ENCODE measurements at regions not wholly inside any gene's neighbourhood (a gene's known extent, or its start where the extent isn't known, plus 50 kb on each side); places are given as distances from the start of the nearest gene placed in this dataset.

DNA sequence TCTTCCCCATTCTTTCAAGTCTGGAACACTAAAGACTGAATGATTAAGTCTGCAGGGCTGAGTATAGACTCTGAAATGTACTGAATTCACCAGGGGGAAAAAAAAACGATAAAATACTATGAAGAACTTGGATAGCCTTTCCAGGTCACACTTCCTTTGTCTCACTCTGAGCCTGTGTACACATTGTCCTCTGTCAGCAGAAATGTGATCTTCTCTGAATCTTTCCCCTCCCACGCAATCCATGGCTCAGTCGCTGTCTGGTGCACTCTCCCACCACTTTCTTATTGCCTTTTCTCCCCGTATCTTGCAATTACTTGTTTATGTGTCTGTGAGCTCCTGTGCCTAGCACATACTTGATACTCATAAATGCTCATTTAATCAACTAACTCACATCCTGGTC is 212.6 kb upstream of the RSPO3 start:
- Histone ChIP-seq H3K9ac (ENCODE audit: low read length) (no peak overlapping the region), H3K9me2 (ENCODE audit: insufficient read depth) (no peaks in the 10 kb centered on the region), H3K4me3 (replicated peaks in 1 of 2; ENCODE audit: low read depth in 1 of 2, low read length in 2 of 2) (no peak overlapping the region), H3K79me2 (ENCODE audit: insufficient read depth, low read length) (no peaks in the 10 kb centered on the region), H3K4me1 (ENCODE audit: control insufficient read depth in 1 of 2, insufficient read depth in 2 of 2, low read length in 2 of 2) (no peaks in the 10 kb centered on the region), H2AFZ (ENCODE audit: low read depth, low read length, poor library complexity, severe bottlenecking) (no peak overlapping the region), H3K9me3 (ENCODE audit: control insufficient read depth in 1 of 2, insufficient read depth in 1 of 2, low read depth in 1 of 2, low read length in 2 of 2) (no peaks in the 10 kb centered on the region), H3K27me3 (ENCODE audit: insufficient read depth, low read length) (peaks cover 33% of the 10 kb centered on the region), H3K27ac (ENCODE audit: low read depth, low read length) (no peak overlapping the region), H3K36me3 (ENCODE audit: control insufficient read depth in 1 of 2, insufficient read depth in 2 of 2, low read length in 2 of 2) (no peaks in the 10 kb centered on the region), H4K20me1 (ENCODE audit: insufficient read depth) (no peaks in the 10 kb centered on the region), H3K4me2 (ENCODE audit: low read length) (no peak overlapping the region)
- DNase-seq (ENCODE audit: low read depth, low spot score) = no peak
- no peak for ATAC-seq
- ChIA-PET RAD21 (ENCODE audit: low non-redundant PET in 1 of 2, low total read pairs in 2 of 2, uncharacterized antibody in 2 of 2, unreplicated experiment in 2 of 2) (no interaction called here), POLR2A (no interaction called here), CTCF (no interaction called here)
- TF ChIP-seq ZNF274 (IDR thresholded peaks at IDR 0.05; ENCODE audit: low read depth, low read length) (no peak), EGR1 (IDR thresholded peaks at IDR 0.05; ENCODE audit: low read depth) (no peak), ELF1 (IDR thresholded peaks at IDR 0.05; ENCODE audit: borderline replicate concordance, low read depth) (no peak), SIN3A (IDR thresholded peaks at IDR 0.05; ENCODE audit: low read depth) (no peak), EZH2phosphoT487 (IDR thresholded peaks at IDR 0.05; ENCODE audit: borderline replicate concordance) (no peak), CBX3 (IDR thresholded peaks at IDR 0.05; ENCODE audit: low read depth) (no peak), FOSL1 (IDR thresholded peaks at IDR 0.05; ENCODE audit: low read depth) (no peak), CEBPB (IDR thresholded peaks at IDR 0.05; ENCODE audit: low read depth) (no peak), EZH2 (IDR thresholded peaks at IDR 0.05) (no peak), TCF7L2 (IDR thresholded peaks at IDR 0.05; ENCODE audit: borderline replicate concordance, extremely low read depth, insufficient read depth, insufficient read length) (no peak), ZFX (IDR thresholded peaks at IDR 0.05) (no peak), POLR2A (IDR thresholded peaks at IDR 0.05; ENCODE audit: borderline replicate concordance, extremely low read depth, insufficient read depth, insufficient read length) (no peak), POLR2AphosphoS5 (IDR thresholded peaks at IDR 0.05; ENCODE audit: low read depth, low read length) (no peak), JUND (IDR thresholded peaks at IDR 0.05) (no peak)
- TF ChIP-seq, protein P1, sequence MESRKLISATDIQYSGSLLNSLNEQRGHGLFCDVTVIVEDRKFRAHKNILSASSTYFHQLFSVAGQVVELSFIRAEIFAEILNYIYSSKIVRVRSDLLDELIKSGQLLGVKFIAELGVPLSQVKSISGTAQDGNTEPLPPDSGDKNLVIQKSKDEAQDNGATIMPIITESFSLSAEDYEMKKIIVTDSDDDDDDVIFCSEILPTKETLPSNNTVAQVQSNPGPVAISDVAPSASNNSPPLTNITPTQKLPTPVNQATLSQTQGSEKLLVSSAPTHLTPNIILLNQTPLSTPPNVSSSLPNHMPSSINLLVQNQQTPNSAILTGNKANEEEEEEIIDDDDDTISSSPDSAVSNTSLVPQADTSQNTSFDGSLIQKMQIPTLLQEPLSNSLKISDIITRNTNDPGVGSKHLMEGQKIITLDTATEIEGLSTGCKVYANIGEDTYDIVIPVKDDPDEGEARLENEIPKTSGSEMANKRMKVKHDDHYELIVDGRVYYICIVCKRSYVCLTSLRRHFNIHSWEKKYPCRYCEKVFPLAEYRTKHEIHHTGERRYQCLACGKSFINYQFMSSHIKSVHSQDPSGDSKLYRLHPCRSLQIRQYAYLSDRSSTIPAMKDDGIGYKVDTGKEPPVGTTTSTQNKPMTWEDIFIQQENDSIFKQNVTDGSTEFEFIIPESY (IDR thresholded peaks at IDR 0.05; ENCODE audit: extremely low read depth, insufficient replicate concordance, low read length) = no peak
- TF ChIP-seq, protein P2, sequence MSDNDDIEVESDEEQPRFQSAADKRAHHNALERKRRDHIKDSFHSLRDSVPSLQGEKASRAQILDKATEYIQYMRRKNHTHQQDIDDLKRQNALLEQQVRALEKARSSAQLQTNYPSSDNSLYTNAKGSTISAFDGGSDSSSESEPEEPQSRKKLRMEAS (IDR thresholded peaks at IDR 0.05) = no peak
- TF ChIP-seq, protein P3, sequence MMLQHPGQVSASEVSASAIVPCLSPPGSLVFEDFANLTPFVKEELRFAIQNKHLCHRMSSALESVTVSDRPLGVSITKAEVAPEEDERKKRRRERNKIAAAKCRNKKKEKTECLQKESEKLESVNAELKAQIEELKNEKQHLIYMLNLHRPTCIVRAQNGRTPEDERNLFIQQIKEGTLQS (IDR thresholded peaks at IDR 0.05) = no peak
- BruUV-seq (replicated peaks) = no TSS peak
- intact Hi-C loops (cut with micrococcal nuclease) = no loop called here
